CD8-positive, alpha-beta memory T cell (primary cell): ENCODE measurements at regions not wholly inside any gene's neighbourhood (a gene's known extent, or its start where the extent isn't known, plus 50 kb on each side); places are given as distances from the start of the nearest gene placed in this dataset.

ENCODE experiments used
- CTCF ChIA-PET: fragments of 350-600 bp; sonication (Branson Sonifier 250); formaldehyde crosslinking; loops from one replicate; lab custom pipeline; 2021; ENCODE audit warnings: antibody characterized with exemption; lab: Charles Lee
- POLR2A ChIA-PET: fragments of 350-600 bp; sonication (Branson Sonifier 250); formaldehyde crosslinking; loops from one replicate; lab custom pipeline; 2021; ENCODE audit warnings: antibody characterized with exemption; lab: Charles Lee
- DNase-seq, 5 donors: peaks; one replicate each; pipeline versions ENCODE4 v3.0.0 to v3.0.0-alpha.2; 2020 to 2022; ENCODE audit warnings: mixed read lengths in 1 of 5
- H3K27ac ChIP-seq: one replicate; pipeline ENCODE4 v1.7.0; 2013; ENCODE audit warnings: low read depth, mild to moderate bottlenecking, low read length, moderate library complexity
- H3K27me3 ChIP-seq: 2 replicates; pipeline ENCODE4 v1.7.0; 2013; ENCODE audit warnings: low read length, mild to moderate bottlenecking; ENCODE audit not compliant: insufficient read depth, poor library complexity, severe bottlenecking
- H3K36me3 ChIP-seq: 2 replicates; pipeline ENCODE4 v1.7.0; 2013; ENCODE audit warnings: mild to moderate bottlenecking, low read length, moderate library complexity; ENCODE audit not compliant: insufficient read depth
- H3K4me1 ChIP-seq: 2 replicates; pipeline ENCODE4 v1.7.0; 2013; ENCODE audit warnings: mild to moderate bottlenecking, low read length, moderate library complexity; ENCODE audit not compliant: insufficient read depth
- H3K4me3 ChIP-seq: 2 replicates; pipeline ENCODE4 v1.7.0; 2013; ENCODE audit warnings: mild to moderate bottlenecking, low read length
- H3K9me3 ChIP-seq: 2 replicates; pipeline ENCODE4 v1.7.0; 2013; ENCODE audit warnings: mild to moderate bottlenecking, low read length
- H3K27ac Mint-ChIP-seq, 8 donors: one replicate each; pipeline ENCODE4 v1.8.0; 2020 to 2021; ENCODE audit warnings: mixed read lengths in 8 of 8, mild to moderate bottlenecking in 6 of 8, inconsistent platforms in 3 of 8, moderate library complexity in 3 of 8
- H3K27me3 Mint-ChIP-seq, 2 donors: one replicate each; pipeline ENCODE4 v1.8.0; 2020 to 2021; ENCODE audit warnings: mixed read lengths in 2 of 2, mild to moderate bottlenecking in 1 of 2, moderate library complexity in 1 of 2
- H3K36me3 Mint-ChIP-seq, 3 donors: one replicate each; pipeline ENCODE4 v1.8.0; 2020 to 2021; ENCODE audit warnings: mixed read lengths in 3 of 3, inconsistent platforms in 1 of 3, mild to moderate bottlenecking in 1 of 3
- H3K4me1 Mint-ChIP-seq, 3 donors: one replicate each; pipeline ENCODE4 v1.8.0; 2020 to 2021; ENCODE audit warnings: mixed read lengths in 3 of 3, inconsistent platforms in 1 of 3, mild to moderate bottlenecking in 1 of 3
- H3K4me3 Mint-ChIP-seq, 7 donors: one replicate each; pipeline ENCODE4 v1.8.0; 2020 to 2021; ENCODE audit warnings: mixed read lengths in 7 of 7, mild to moderate bottlenecking in 6 of 7, moderate library complexity in 4 of 7, inconsistent platforms in 2 of 7
- H3K9me3 Mint-ChIP-seq, 5 donors: one replicate each; pipeline ENCODE4 v1.8.0; 2020 to 2022; ENCODE audit warnings: mixed read lengths in 5 of 5, mild to moderate bottlenecking in 3 of 5, moderate library complexity in 2 of 5, inconsistent platforms in 1 of 5

GRCh38 chr4:58679886-58680285, 1569.7 kb upstream of the IGFBP7 start:
- Mint-ChIP-seq H3K4me3 (no peak overlapping the region), H3K27me3 (no peaks in the 10 kb centered on the region), H3K9me3 (peaks cover 8 to 37% (median 11%) of the 10 kb centered on the region in 5 donors), H3K4me1 (no peaks in the 10 kb centered on the region), H3K36me3 (no peaks in the 10 kb centered on the region), H3K27ac (no peak overlapping the region)
- DNase-seq, result no peak
- Histone ChIP-seq H3K4me1 (no peaks in the 10 kb centered on the region), H3K9me3 (no peaks in the 10 kb centered on the region), H3K27ac (no peak overlapping the region), H3K27me3 (no peaks in the 10 kb centered on the region), H3K4me3 (no peak overlapping the region), H3K36me3 (no peaks in the 10 kb centered on the region)
- ChIA-PET CTCF (no interaction called here), POLR2A (no interaction called here)

DNA sequence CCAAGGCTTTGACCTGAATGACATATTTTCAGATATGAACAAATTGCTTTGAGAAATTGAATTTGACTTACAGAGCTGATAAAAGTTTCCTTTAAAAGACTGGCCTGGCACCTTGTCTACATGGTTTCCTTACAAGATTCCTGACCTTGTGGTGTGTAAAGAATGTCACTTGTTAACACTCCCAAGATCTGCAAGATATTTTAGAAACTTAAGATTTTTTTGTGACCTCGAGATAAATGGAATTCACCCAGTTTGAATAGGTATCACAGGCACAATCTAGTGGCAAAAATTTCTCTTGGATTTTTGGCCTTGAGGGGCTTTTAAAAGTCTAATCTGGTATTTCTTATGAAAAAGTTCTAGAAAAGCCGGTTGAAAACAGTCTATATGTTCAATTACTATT, 1568.9 kb upstream of the IGFBP7 start:
- H3K27me3 ChIP-seq, result no peaks in the 10 kb centered on the region
- Mint-ChIP-seq H3K9me3 (peaks cover 8 to 46% (median 11%) of the 10 kb centered on the region in 5 donors), H3K27me3 (no peaks in the 10 kb centered on the region), H3K27ac (no peak overlapping the region), H3K4me1 (no peaks in the 10 kb centered on the region), H3K4me3 (no peak overlapping the region), H3K36me3 (no peaks in the 10 kb centered on the region)
- H3K9me3 ChIP-seq, result no peaks in the 10 kb centered on the region
- no peaks in the 10 kb centered on the region for H3K4me1 ChIP-seq
- H3K27ac ChIP-seq, result no peak overlapping the region
- no peak overlapping the region for H3K4me3 ChIP-seq
- H3K36me3 ChIP-seq, result no peaks in the 10 kb centered on the region
- CTCF ChIA-PET, result no interaction called here
- DNase-seq, result no peak
- POLR2A ChIA-PET, result no interaction called here

GRCh38 chr4:58669783-58670182, 1559.6 kb upstream of the IGFBP7 start:
- ChIA-PET CTCF (no interaction called here), POLR2A (no interaction called here)
- no peaks in the 10 kb centered on the region for H3K4me1 ChIP-seq
- peaks cover 6 to 37% (median 20%) of the 10 kb centered on the region in 5 donors for H3K9me3 Mint-ChIP-seq
- no peak overlapping the region for H3K4me3 Mint-ChIP-seq
- no peak overlapping the region for H3K27ac Mint-ChIP-seq
- H3K36me3 ChIP-seq, result no peaks in the 10 kb centered on the region
- no peaks in the 10 kb centered on the region for H3K27me3 ChIP-seq
- no peak for DNase-seq
- H3K36me3 Mint-ChIP-seq, result no peaks in the 10 kb centered on the region
- peaks cover 0 to 2% of the 10 kb centered on the region in 2 donors for H3K27me3 Mint-ChIP-seq
- no peak overlapping the region for H3K27ac ChIP-seq
- H3K4me3 ChIP-seq, result no peak overlapping the region
- H3K4me1 Mint-ChIP-seq, result no peaks in the 10 kb centered on the region
- H3K9me3 ChIP-seq, result no peaks in the 10 kb centered on the region

GRCh38 chr4:58665649-58666048, 1555.5 kb upstream of the IGFBP7 start:
- H3K27ac Mint-ChIP-seq, result no peak overlapping the region
- POLR2A ChIA-PET, result no interaction called here
- peaks cover 0 to 2% of the 10 kb centered on the region in 2 donors for H3K27me3 Mint-ChIP-seq
- H3K4me1 Mint-ChIP-seq, result no peaks in the 10 kb centered on the region
- no peaks in the 10 kb centered on the region for H3K4me1 ChIP-seq
- H3K9me3 ChIP-seq, result no peaks in the 10 kb centered on the region
- H3K27me3 ChIP-seq, result no peaks in the 10 kb centered on the region
- H3K4me3 Mint-ChIP-seq, result no peak overlapping the region
- H3K36me3 Mint-ChIP-seq, result no peaks in the 10 kb centered on the region
- CTCF ChIA-PET, result no interaction called here
- H3K4me3 ChIP-seq, result no peak overlapping the region
- no peak overlapping the region for H3K27ac ChIP-seq
- DNase-seq, result no peak
- no peaks in the 10 kb centered on the region for H3K36me3 ChIP-seq
- peaks cover 6 to 21% (median 14%) of the 10 kb centered on the region in 5 donors for H3K9me3 Mint-ChIP-seq

DNA sequence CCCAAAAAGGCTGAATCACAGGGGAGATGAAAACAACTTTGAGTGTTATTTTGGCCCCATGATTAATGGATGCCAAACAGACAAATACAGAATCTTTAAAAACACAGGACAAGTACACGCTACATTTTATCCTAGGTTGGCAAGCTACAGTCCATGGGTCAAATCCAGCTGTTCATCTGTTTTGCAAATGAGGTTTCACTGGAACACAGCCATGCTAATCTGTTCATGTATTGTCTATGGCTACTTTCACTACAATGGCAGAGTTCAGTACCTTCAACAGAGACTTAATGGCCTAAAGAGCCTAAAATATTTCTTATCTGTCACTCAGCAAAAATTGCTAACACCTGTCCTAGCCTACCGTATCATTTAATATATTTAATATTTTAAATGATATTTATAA, 1548.5 kb upstream of the IGFBP7 start:
- Mint-ChIP-seq H3K4me1 (no peaks in the 10 kb centered on the region), H3K4me3 (no peak overlapping the region), H3K36me3 (no peaks in the 10 kb centered on the region), H3K27ac (no peak overlapping the region), H3K9me3 (peaks cover 16 to 39% (median 27%) of the 10 kb centered on the region in 5 donors), H3K27me3 (no peaks in the 10 kb centered on the region)
- Histone ChIP-seq H3K4me3 (no peak overlapping the region), H3K27ac (no peak overlapping the region), H3K36me3 (no peaks in the 10 kb centered on the region), H3K4me1 (no peaks in the 10 kb centered on the region), H3K9me3 (no peaks in the 10 kb centered on the region), H3K27me3 (no peaks in the 10 kb centered on the region)
- ChIA-PET CTCF (no interaction called here), POLR2A (no interaction called here)
- DNase-seq, result no peak

DNA sequence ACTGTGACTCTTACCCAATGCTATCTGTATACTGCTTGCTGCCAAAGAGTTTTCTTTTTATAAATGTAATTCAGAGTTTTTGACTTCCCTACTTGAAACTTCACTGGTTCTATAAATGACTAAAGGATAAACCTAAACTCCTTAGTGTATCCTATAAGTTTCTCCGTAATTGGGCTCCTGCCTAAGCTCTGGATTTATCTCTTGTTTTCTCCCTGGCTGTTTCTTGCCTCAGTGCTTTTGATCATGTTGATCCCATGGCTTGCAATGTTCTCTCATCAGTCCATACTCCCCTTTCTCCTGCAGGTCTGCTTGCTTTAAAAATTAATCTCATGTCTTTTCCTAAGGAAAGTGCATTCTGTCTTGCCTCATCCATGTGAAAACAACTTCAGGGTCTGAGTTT, 1543.1 kb upstream of the IGFBP7 start:
- ChIA-PET CTCF (no interaction called here), POLR2A (no interaction called here)
- H3K9me3 Mint-ChIP-seq, result peaks cover 9 to 37% (median 13%) of the 10 kb centered on the region in 5 donors
- no peaks in the 10 kb centered on the region for H3K27me3 ChIP-seq
- H3K27me3 Mint-ChIP-seq, result no peaks in the 10 kb centered on the region
- H3K4me3 ChIP-seq, result no peak overlapping the region
- H3K4me1 Mint-ChIP-seq, result no peaks in the 10 kb centered on the region
- DNase-seq, result no peak
- no peak overlapping the region for H3K4me3 Mint-ChIP-seq
- no peaks in the 10 kb centered on the region for H3K4me1 ChIP-seq
- no peak overlapping the region for H3K27ac ChIP-seq
- H3K9me3 ChIP-seq, result no peaks in the 10 kb centered on the region
- H3K36me3 ChIP-seq, result no peaks in the 10 kb centered on the region
- H3K27ac Mint-ChIP-seq, result no peak overlapping the region
- no peaks in the 10 kb centered on the region for H3K36me3 Mint-ChIP-seq

GRCh38 chr4:58649226-58649625, 1539.0 kb upstream of the IGFBP7 start:
- Histone ChIP-seq H3K27me3 (no peaks in the 10 kb centered on the region), H3K4me3 (no peak overlapping the region), H3K4me1 (no peaks in the 10 kb centered on the region), H3K36me3 (no peaks in the 10 kb centered on the region), H3K27ac (no peak overlapping the region), H3K9me3 (no peaks in the 10 kb centered on the region)
- Mint-ChIP-seq H3K9me3 (peaks cover 0 to 18% (median 9%) of the 10 kb centered on the region in 5 donors), H3K4me1 (no peaks in the 10 kb centered on the region), H3K4me3 (no peak overlapping the region), H3K27ac (no peak overlapping the region), H3K36me3 (no peaks in the 10 kb centered on the region), H3K27me3 (no peaks in the 10 kb centered on the region)
- DNase-seq, result no peak
- ChIA-PET POLR2A (no interaction called here), CTCF (no interaction called here)

GRCh38 chr4:58646126-58646525, 1535.9 kb upstream of the IGFBP7 start:
- Mint-ChIP-seq H3K36me3 (peaks cover 0 to under 1% (median 0%) of the 10 kb centered on the region in 3 donors), H3K27me3 (peaks cover 0 to under 1% of the 10 kb centered on the region in 2 donors), H3K9me3 (peaks cover 4 to 17% (median 15%) of the 10 kb centered on the region in 5 donors), H3K27ac (no peak overlapping the region), H3K4me3 (no peak overlapping the region), H3K4me1 (no peaks in the 10 kb centered on the region)
- POLR2A ChIA-PET, result no interaction called here
- Histone ChIP-seq H3K36me3 (no peaks in the 10 kb centered on the region), H3K4me1 (no peaks in the 10 kb centered on the region), H3K27ac (no peak overlapping the region), H3K27me3 (no peaks in the 10 kb centered on the region), H3K9me3 (no peaks in the 10 kb centered on the region), H3K4me3 (no peak overlapping the region)
- CTCF ChIA-PET, result no interaction called here
- DNase-seq, result no peak

- Histone ChIP-seq H3K4me3 (no peak overlapping the region), H3K27ac (no peak overlapping the region), H3K27me3 (no peaks in the 10 kb centered on the region), H3K9me3 (no peaks in the 10 kb centered on the region), H3K36me3 (no peaks in the 10 kb centered on the region), H3K4me1 (no peaks in the 10 kb centered on the region)
- H3K4me3 Mint-ChIP-seq, result no peak overlapping the region
- peaks cover 4 to 31% (median 15%) of the 10 kb centered on the region in 5 donors for H3K9me3 Mint-ChIP-seq
- peaks cover 0 to 1% of the 10 kb centered on the region in 2 donors for H3K27me3 Mint-ChIP-seq
- ChIA-PET CTCF (no interaction called here), POLR2A (no interaction called here)
- H3K4me1 Mint-ChIP-seq, result no peaks in the 10 kb centered on the region
- no peak overlapping the region for H3K27ac Mint-ChIP-seq
- peaks cover 0 to 1% (median 0%) of the 10 kb centered on the region in 3 donors for H3K36me3 Mint-ChIP-seq
- DNase-seq, result no peak
Observed at GRCh38 chr4:58644549-58644948, 1534.4 kb upstream of the IGFBP7 start.
